PC-3 (cell line): ENCODE measurements at regions not wholly inside any gene's neighbourhood (a gene's known extent, or its start where the extent isn't known, plus 50 kb on each side); places are given as distances from the start of the nearest gene placed in this dataset.

Experiments
- ATAC-seq: fragments of 200-7000 bp; cut with Tn5 transposase; 2 replicates; pipeline ENCODE4 v1.9.1; 2020; ENCODE audit warnings: mild to moderate bottlenecking, moderate library complexity
- BruUV-seq: library from RNA; stranded (reverse); fragments of 400-500 nt; replicated peaks from 2 replicates; lab custom pipeline; 2021; lab: Mats Ljungman, UMichigan
- CTCF ChIA-PET: fragments of 300-600 bp; sonication (Branson Sonifier 250); formaldehyde crosslinking; loops from one replicate; lab custom pipeline; 2022; ENCODE audit warnings: antibody characterized with exemption; lab: Charles Lee
- POLR2A ChIA-PET: fragments of 300-600 bp; sonication (Branson Sonifier 250); formaldehyde crosslinking; loops from one replicate; lab custom pipeline; 2022; ENCODE audit warnings: antibody characterized with exemption; ENCODE audit not compliant: unreplicated experiment; lab: Charles Lee
- DNase-seq: peaks from one replicate; pipeline ENCODE4 v3.0.0-alpha.2; 2015
- H2AFZ ChIP-seq: fragments of 300-600 bp; sonication (generic); 2 replicates; pipeline ENCODE4 v1.6.0; 2016; ENCODE audit warnings: antibody characterized with exemption, low read length
- H3F3A ChIP-seq: fragments of 300-600 bp; sonication (generic); one replicate; pipeline ENCODE4 v1.6.0; 2017; ENCODE audit warnings: antibody characterized with exemption, low read length, control low read depth, mild to moderate bottlenecking; ENCODE audit not compliant: unreplicated experiment
- H3K27ac ChIP-seq: fragments of 300-600 bp; sonication (generic); 2 replicates; pipeline ENCODE4 v1.5.1; 2016; ENCODE audit warnings: mild to moderate bottlenecking, low read length
- H3K27me3 ChIP-seq: fragments of 300-600 bp; sonication (generic); 2 replicates; pipeline ENCODE4 v1.6.1; 2016; ENCODE audit warnings: low read length, mixed read lengths
- H3K36me3 ChIP-seq: fragments of 300-600 bp; sonication (generic); 2 replicates; pipeline ENCODE4 v1.6.1; 2016; ENCODE audit warnings: low read depth, mixed run types, low read length, mixed read lengths
- H3K4me1 ChIP-seq: fragments of 300-600 bp; sonication (generic); 2 replicates; pipeline ENCODE4 v1.5.1; 2016; ENCODE audit warnings: low read length; ENCODE audit not compliant: insufficient read depth
- H3K4me2 ChIP-seq: fragments of 300-600 bp; sonication (generic); 2 replicates; pipeline ENCODE4 v1.6.0; 2016; ENCODE audit warnings: low read length
- H3K4me3 ChIP-seq: fragments of 300-600 bp; sonication (generic); 2 replicates; pipeline ENCODE4 v1.5.1; 2016; ENCODE audit warnings: mild to moderate bottlenecking, low read length, mixed read lengths
- H3K79me2 ChIP-seq: fragments of 300-600 bp; sonication (generic); 2 replicates; pipeline ENCODE4 v1.6.1; 2017; ENCODE audit warnings: low read length, mixed read lengths
- H3K9ac ChIP-seq: fragments of 300-600 bp; sonication (generic); 2 replicates; pipeline ENCODE4 v1.6.0; 2016; ENCODE audit warnings: mild to moderate bottlenecking, low read length
- H3K9me2 ChIP-seq: fragments of 300-600 bp; sonication (generic); replicated peaks from 2 replicates; pipeline ENCODE4 v1.6.1; 2016; ENCODE audit warnings: mixed run types, low read length, mixed read lengths
- H3K9me3 ChIP-seq: fragments of 300-600 bp; sonication (generic); 2 replicates; pipeline ENCODE4 v1.6.1; 2016; ENCODE audit warnings: low read length, mixed read lengths
- H4K20me1 ChIP-seq: fragments of 300-600 bp; sonication (generic); 2 replicates; pipeline ENCODE4 v1.6.1; 2016; ENCODE audit warnings: low read length, mixed read lengths
- CTCF ChIP-seq: fragments of 300-600 bp; sonication (generic); conservative IDR thresholded peaks from 2 replicates; pipeline ENCODE4 v1.5.1; 2017; ENCODE audit warnings: antibody characterized with exemption, low read depth, mild to moderate bottlenecking, low read length
- EZH2 ChIP-seq: fragments of 300-600 bp; sonication (generic); IDR thresholded peaks from one replicate; pipeline ENCODE4 v1.6.1; 2017; ENCODE audit warnings: antibody characterized with exemption, mild to moderate bottlenecking, low read length; ENCODE audit not compliant: unreplicated experiment
- EZH2phosphoT487 ChIP-seq: fragments of 300-600 bp; sonication (generic); IDR thresholded peaks from 2 replicates; pipeline ENCODE4 v1.6.1; 2018; ENCODE audit warnings: mild to moderate bottlenecking, antibody characterized with exemption, low read length, borderline replicate concordance
- intact Hi-C: fragments of 100-400 bp; cut with micrococcal nuclease; formaldehyde crosslinking; loops from 2 replicates; pipeline ENCODE4 v1.9.0; 2023

GRCh38 chr3:194251007-194251406, 100.1 kb downstream of the CPN2 start:
- CTCF ChIA-PET: no interaction called here
- Histone ChIP-seq H3K9me3 (no peaks in the 10 kb centered on the region), H3K9me2 (no peaks in the 10 kb centered on the region), H3K9ac (no peak overlapping the region), H3K27ac (no peak overlapping the region), H3F3A (no peaks in the 10 kb centered on the region), H3K4me1 (no peaks in the 10 kb centered on the region), H3K79me2 (no peaks in the 10 kb centered on the region), H3K4me2 (no peak overlapping the region), H2AFZ (no peak overlapping the region), H4K20me1 (no peaks in the 10 kb centered on the region), H3K27me3 (no peaks in the 10 kb centered on the region), H3K4me3 (no peak overlapping the region), H3K36me3 (no peaks in the 10 kb centered on the region)
- no peak for ATAC-seq
- TF ChIP-seq CTCF: no peak
- no peak for TF ChIP-seq EZH2
- TF ChIP-seq EZH2phosphoT487: no peak
- BruUV-seq: no TSS peak
- intact Hi-C loops: no loop called here
- POLR2A ChIA-PET: no interaction called here
- no peak for DNase-seq

- intact Hi-C loops: no loop called here
- no peak overlapping the region for H3K4me2 ChIP-seq
- H3K27me3 ChIP-seq: no peaks in the 10 kb centered on the region
- H3K4me1 ChIP-seq: no peaks in the 10 kb centered on the region
- POLR2A ChIA-PET: no interaction called here
- CTCF ChIA-PET: no interaction called here
- no peaks in the 10 kb centered on the region for H3K79me2 ChIP-seq
- BruUV-seq: no TSS peak
- DNase-seq (no peak), ATAC-seq (no peak)
- no peaks in the 10 kb centered on the region for H3K36me3 ChIP-seq
- TF ChIP-seq EZH2: no peak
- no peak for TF ChIP-seq EZH2phosphoT487
- TF ChIP-seq CTCF: no peak
- H3K9me3 ChIP-seq: no peaks in the 10 kb centered on the region
- no peaks in the 10 kb centered on the region for H3K9me2 ChIP-seq
- no peak overlapping the region for H3K4me3 ChIP-seq
- no peak overlapping the region for H3K27ac ChIP-seq
- no peak overlapping the region for H2AFZ ChIP-seq
- H3K9ac ChIP-seq: no peak overlapping the region
- H4K20me1 ChIP-seq: no peaks in the 10 kb centered on the region
- no peaks in the 10 kb centered on the region for H3F3A ChIP-seq
Observed at GRCh38 chr3:194251461-194251860, 99.7 kb downstream of the CPN2 start.

- TF ChIP-seq EZH2 (no peak), CTCF (no peak), EZH2phosphoT487 (no peak)
- Histone ChIP-seq H3F3A (no peaks in the 10 kb centered on the region), H3K27me3 (no peaks in the 10 kb centered on the region), H2AFZ (no peak overlapping the region), H3K9me3 (no peaks in the 10 kb centered on the region), H3K4me2 (no peak overlapping the region), H3K9ac (no peak overlapping the region), H3K4me1 (no peaks in the 10 kb centered on the region), H3K27ac (no peak overlapping the region), H3K36me3 (no peaks in the 10 kb centered on the region), H3K79me2 (no peaks in the 10 kb centered on the region), H3K9me2 (no peaks in the 10 kb centered on the region), H3K4me3 (no peak overlapping the region), H4K20me1 (no peaks in the 10 kb centered on the region)
- CTCF ChIA-PET: no interaction called here
- ATAC-seq (no peak), DNase-seq (no peak)
- POLR2A ChIA-PET: no interaction called here
- intact Hi-C loops: no loop called here
- no TSS peak for BruUV-seq
Observed at GRCh38 chr3:194251891-194252560, 99.1 kb downstream of the CPN2 start.
